ENCODE measurements at regions not wholly inside any gene's neighbourhood (a gene's known extent, or its start where the extent isn't known, plus 50 kb on each side); places are given as distances from the start of the nearest gene placed in this dataset.

- WGBS, 2 donors, result 83 to 88% methylated on average over 3 of the region's 3 CpGs
- no peak overlapping the region for H3K27ac ChIP-seq (ENCODE audit: low read depth in 2 of 2, low read length in 1 of 2)
- H3K4me3 ChIP-seq (ENCODE audit: low read depth in 1 of 2, low read length in 2 of 2), result no peak overlapping the region
- no peaks in the 10 kb centered on the region for H3K27me3 ChIP-seq (ENCODE audit: control insufficient read depth in 1 of 2, insufficient read depth in 2 of 2, low read length in 2 of 2)
- no peaks in the 10 kb centered on the region for H3K9me3 ChIP-seq (ENCODE audit: control insufficient read depth in 2 of 2, insufficient read depth in 1 of 2, low read depth in 1 of 2, low read length in 1 of 2)
- no peaks in the 10 kb centered on the region for H3K36me3 ChIP-seq (ENCODE audit: control insufficient read depth in 2 of 2, insufficient read depth in 2 of 2, low read length in 1 of 2)
- no peaks in the 10 kb centered on the region for H3K4me1 ChIP-seq (ENCODE audit: control insufficient read depth in 2 of 2, insufficient read depth in 2 of 2, low read length in 1 of 2)
Observed at GRCh38 chr1:198908995-198909394, 270.2 kb downstream of the PTPRC start.

- Histone ChIP-seq H3K36me3 (ENCODE audit: control insufficient read depth in 2 of 2, insufficient read depth in 2 of 2, low read length in 1 of 2) (no peaks in the 10 kb centered on the region), H3K27me3 (ENCODE audit: control insufficient read depth in 1 of 2, insufficient read depth in 2 of 2, low read length in 2 of 2) (no peaks in the 10 kb centered on the region), H3K4me1 (ENCODE audit: control insufficient read depth in 2 of 2, insufficient read depth in 2 of 2, low read length in 1 of 2) (no peaks in the 10 kb centered on the region), H3K4me3 (ENCODE audit: low read depth in 1 of 2, low read length in 2 of 2) (no peak overlapping the region), H3K27ac (ENCODE audit: low read depth in 2 of 2, low read length in 1 of 2) (no peak overlapping the region), H3K9me3 (ENCODE audit: control insufficient read depth in 2 of 2, insufficient read depth in 1 of 2, low read depth in 1 of 2, low read length in 1 of 2) (no peaks in the 10 kb centered on the region)
- 63 to 72% methylated on average over 2 of the region's 2 CpGs for WGBS, 2 donors
Observed at GRCh38 chr1:198909973-198910372, 271.1 kb downstream of the PTPRC start.

DNA sequence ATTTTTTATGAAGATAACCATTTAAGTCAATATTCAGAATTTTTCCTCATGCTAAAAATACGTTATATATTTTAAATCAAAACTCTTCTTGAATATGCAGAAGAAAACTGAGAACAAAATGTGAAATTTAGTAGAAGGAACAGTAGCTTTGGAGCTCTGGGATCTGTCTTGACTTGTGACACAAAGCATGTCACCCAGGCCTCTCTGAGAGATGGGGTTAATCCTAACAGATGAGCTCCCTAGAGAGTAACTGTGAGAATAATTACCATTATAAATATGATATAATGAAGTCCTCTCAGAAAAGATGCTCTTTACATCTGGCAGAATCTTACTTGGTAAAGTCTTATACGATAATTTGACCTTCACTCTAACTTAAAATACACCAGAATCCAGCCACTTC lies 272.0 kb downstream of the PTPRC start:
- Histone ChIP-seq H3K36me3 (ENCODE audit: control insufficient read depth in 2 of 2, insufficient read depth in 2 of 2, low read length in 1 of 2) (no peaks in the 10 kb centered on the region), H3K4me3 (ENCODE audit: low read depth in 1 of 2, low read length in 2 of 2) (no peak overlapping the region), H3K4me1 (ENCODE audit: control insufficient read depth in 2 of 2, insufficient read depth in 2 of 2, low read length in 1 of 2) (no peaks in the 10 kb centered on the region), H3K27ac (ENCODE audit: low read depth in 2 of 2, low read length in 1 of 2) (no peak overlapping the region), H3K27me3 (ENCODE audit: control insufficient read depth in 1 of 2, insufficient read depth in 2 of 2, low read length in 2 of 2) (no peaks in the 10 kb centered on the region), H3K9me3 (ENCODE audit: control insufficient read depth in 2 of 2, insufficient read depth in 1 of 2, low read depth in 1 of 2, low read length in 1 of 2) (no peaks in the 10 kb centered on the region)
- 73 to 77% methylated on average over 2 of the region's 2 CpGs for WGBS, 2 donors

DNA sequence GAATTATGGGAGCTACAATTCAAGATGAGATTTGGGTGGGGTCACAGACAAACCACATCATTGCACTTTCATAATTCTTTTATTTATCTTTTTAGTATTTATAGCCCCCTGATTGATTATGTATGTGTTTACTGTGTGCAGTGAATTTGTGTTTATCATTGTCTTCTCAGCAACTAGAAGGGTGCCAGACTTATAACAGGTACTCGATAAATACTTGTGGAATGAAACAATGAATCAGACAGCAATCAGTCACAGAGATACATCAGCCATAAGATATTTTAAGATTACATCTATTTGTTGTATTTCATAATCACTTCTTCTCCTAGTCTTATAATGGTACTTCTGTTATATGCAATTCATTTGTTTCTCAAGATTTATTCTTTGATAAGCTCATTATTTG lies 273.2 kb downstream of the PTPRC start:
- 86 to 97% methylated on average over 1 of the region's 1 CpG for WGBS, 2 donors
- Histone ChIP-seq H3K4me1 (ENCODE audit: control insufficient read depth in 2 of 2, insufficient read depth in 2 of 2, low read length in 1 of 2) (no peaks in the 10 kb centered on the region), H3K9me3 (ENCODE audit: control insufficient read depth in 2 of 2, insufficient read depth in 1 of 2, low read depth in 1 of 2, low read length in 1 of 2) (no peaks in the 10 kb centered on the region)

GRCh38 chr1:198913667-198914066 lies 274.8 kb downstream of the PTPRC start:
- Histone ChIP-seq H3K9me3 (ENCODE audit: control insufficient read depth in 2 of 2, insufficient read depth in 1 of 2, low read depth in 1 of 2, low read length in 1 of 2) (no peaks in the 10 kb centered on the region), H3K4me3 (ENCODE audit: low read depth in 1 of 2, low read length in 2 of 2) (no peak overlapping the region), H3K4me1 (ENCODE audit: control insufficient read depth in 2 of 2, insufficient read depth in 2 of 2, low read length in 1 of 2) (no peaks in the 10 kb centered on the region), H3K36me3 (ENCODE audit: control insufficient read depth in 2 of 2, insufficient read depth in 2 of 2, low read length in 1 of 2) (no peaks in the 10 kb centered on the region), H3K27ac (ENCODE audit: low read depth in 2 of 2, low read length in 1 of 2) (no peak overlapping the region), H3K27me3 (ENCODE audit: control insufficient read depth in 1 of 2, insufficient read depth in 2 of 2, low read length in 2 of 2) (no peaks in the 10 kb centered on the region)
- 56 to 67% methylated on average over 4 of the region's 4 CpGs for WGBS, 2 donors

More for the DNA sequence above, 273.2 kb downstream of the PTPRC start:
- Histone ChIP-seq H3K4me3 (ENCODE audit: low read depth in 1 of 2, low read length in 2 of 2) (no peak overlapping the region), H3K27me3 (ENCODE audit: control insufficient read depth in 1 of 2, insufficient read depth in 2 of 2, low read length in 2 of 2) (no peaks in the 10 kb centered on the region), H3K27ac (ENCODE audit: low read depth in 2 of 2, low read length in 1 of 2) (no peak overlapping the region), H3K36me3 (ENCODE audit: control insufficient read depth in 2 of 2, insufficient read depth in 2 of 2, low read length in 1 of 2) (no peaks in the 10 kb centered on the region)

- WGBS, 2 donors, result 82 to 89% methylated on average over 3 of the region's 3 CpGs
- Histone ChIP-seq H3K4me3 (ENCODE audit: low read depth in 1 of 2, low read length in 2 of 2) (no peak overlapping the region), H3K4me1 (ENCODE audit: control insufficient read depth in 2 of 2, insufficient read depth in 2 of 2, low read length in 1 of 2) (no peaks in the 10 kb centered on the region), H3K9me3 (ENCODE audit: control insufficient read depth in 2 of 2, insufficient read depth in 1 of 2, low read depth in 1 of 2, low read length in 1 of 2) (no peaks in the 10 kb centered on the region), H3K27ac (ENCODE audit: low read depth in 2 of 2, low read length in 1 of 2) (no peak overlapping the region), H3K27me3 (ENCODE audit: control insufficient read depth in 1 of 2, insufficient read depth in 2 of 2, low read length in 2 of 2) (no peaks in the 10 kb centered on the region), H3K36me3 (ENCODE audit: control insufficient read depth in 2 of 2, insufficient read depth in 2 of 2, low read length in 1 of 2) (no peaks in the 10 kb centered on the region)
Observed at GRCh38 chr1:198915327-198916231, 276.7 kb downstream of the PTPRC start.

DNA sequence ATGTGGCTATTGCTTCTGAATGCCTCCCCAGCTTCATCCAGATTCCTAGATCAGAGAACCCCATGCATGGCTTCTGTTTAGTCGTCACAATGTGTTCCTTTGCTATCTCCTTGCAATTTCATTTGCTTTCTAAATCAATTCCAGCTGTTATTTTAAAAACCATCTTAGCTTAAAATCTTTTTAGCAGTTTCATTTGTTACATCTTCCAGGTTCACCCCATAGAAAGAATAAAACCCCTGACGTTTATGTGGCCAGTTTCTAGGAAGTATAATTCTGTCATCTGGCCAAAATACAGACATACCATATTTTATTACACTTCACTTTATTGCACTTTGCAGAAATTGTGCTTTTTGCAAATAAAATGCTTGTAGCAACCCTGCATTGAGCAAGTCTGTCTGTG lies 278.4 kb downstream of the PTPRC start:
- H3K4me3 ChIP-seq (ENCODE audit: low read depth in 1 of 2, low read length in 2 of 2), result no peak overlapping the region
- no peaks in the 10 kb centered on the region for H3K9me3 ChIP-seq (ENCODE audit: control insufficient read depth in 2 of 2, insufficient read depth in 1 of 2, low read depth in 1 of 2, low read length in 1 of 2)
- H3K4me1 ChIP-seq (ENCODE audit: control insufficient read depth in 2 of 2, insufficient read depth in 2 of 2, low read length in 1 of 2), result no peaks in the 10 kb centered on the region
- H3K27ac ChIP-seq (ENCODE audit: low read depth in 2 of 2, low read length in 1 of 2), result no peak overlapping the region
- no peaks in the 10 kb centered on the region for H3K36me3 ChIP-seq (ENCODE audit: control insufficient read depth in 2 of 2, insufficient read depth in 2 of 2, low read length in 1 of 2)
- WGBS, 2 donors, result 52 to 55% methylated on average over 2 of the region's 2 CpGs
- H3K27me3 ChIP-seq (ENCODE audit: control insufficient read depth in 1 of 2, insufficient read depth in 2 of 2, low read length in 2 of 2), result no peaks in the 10 kb centered on the region

DNA sequence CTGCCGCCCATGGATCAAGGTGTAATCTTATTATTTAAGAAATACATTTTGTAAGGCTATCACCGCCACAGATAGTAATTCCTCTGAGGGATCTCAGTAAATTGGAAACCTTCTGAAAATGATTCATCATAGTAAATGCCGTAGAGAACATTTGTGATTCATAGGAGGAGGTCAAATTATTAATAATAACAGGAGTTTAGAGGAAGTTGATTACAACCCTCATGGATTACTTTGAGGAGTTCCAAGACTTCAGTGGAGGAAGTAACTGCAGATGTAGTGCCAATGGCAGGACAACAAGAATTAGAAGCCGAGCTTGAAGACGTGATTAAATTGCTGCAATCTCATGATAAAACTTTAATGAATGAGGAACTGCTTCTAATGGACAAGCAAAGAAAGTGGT lies 280.1 kb downstream of the PTPRC start:
- Histone ChIP-seq H3K9me3 (ENCODE audit: control insufficient read depth in 2 of 2, insufficient read depth in 1 of 2, low read depth in 1 of 2, low read length in 1 of 2) (no peaks in the 10 kb centered on the region), H3K4me1 (ENCODE audit: control insufficient read depth in 2 of 2, insufficient read depth in 2 of 2, low read length in 1 of 2) (no peaks in the 10 kb centered on the region), H3K27ac (ENCODE audit: low read depth in 2 of 2, low read length in 1 of 2) (no peak overlapping the region), H3K27me3 (ENCODE audit: control insufficient read depth in 1 of 2, insufficient read depth in 2 of 2, low read length in 2 of 2) (no peaks in the 10 kb centered on the region), H3K4me3 (ENCODE audit: low read depth in 1 of 2, low read length in 2 of 2) (no peak overlapping the region), H3K36me3 (ENCODE audit: control insufficient read depth in 2 of 2, insufficient read depth in 2 of 2, low read length in 1 of 2) (no peaks in the 10 kb centered on the region)
- 59% methylated on average over 5 of the region's 5 CpGs for WGBS, 2 donors

- Histone ChIP-seq H3K27me3 (ENCODE audit: control insufficient read depth in 1 of 2, insufficient read depth in 2 of 2, low read length in 2 of 2) (no peaks in the 10 kb centered on the region), H3K36me3 (ENCODE audit: control insufficient read depth in 2 of 2, insufficient read depth in 2 of 2, low read length in 1 of 2) (no peaks in the 10 kb centered on the region), H3K9me3 (ENCODE audit: control insufficient read depth in 2 of 2, insufficient read depth in 1 of 2, low read depth in 1 of 2, low read length in 1 of 2) (no peaks in the 10 kb centered on the region), H3K27ac (ENCODE audit: low read depth in 2 of 2, low read length in 1 of 2) (no peak overlapping the region), H3K4me3 (ENCODE audit: low read depth in 1 of 2, low read length in 2 of 2) (no peak overlapping the region), H3K4me1 (ENCODE audit: control insufficient read depth in 2 of 2, insufficient read depth in 2 of 2, low read length in 1 of 2) (no peaks in the 10 kb centered on the region)
- 62 to 63% methylated on average over 5 of the region's 5 CpGs for WGBS, 2 donors
Observed at GRCh38 chr1:198919667-198920398, 281.0 kb downstream of the PTPRC start.

Data from esophagus (tissue), 2 donors.